IMR-90 (cell line): ENCODE measurements at regions not wholly inside any gene's neighbourhood (a gene's known extent, or its start where the extent isn't known, plus 50 kb on each side); places are given as distances from the start of the nearest gene placed in this dataset.

Source experiments
- ATAC-seq: fragments of 200-7000 bp; cut with Tn5 transposase; 2 replicates; pipeline ENCODE4 v1.9.1; 2020; ENCODE audit warnings: low read depth, mild to moderate bottlenecking, moderate library complexity
- BruUV-seq: library from RNA; stranded (reverse); fragments of 400-500 nt; replicated peaks from 2 replicates; lab custom pipeline; 2021; lab: Mats Ljungman, UMichigan
- CTCF ChIA-PET: fragments of 300-600 bp; formaldehyde crosslinking; extraction: SDS; loops from one replicate; lab custom pipeline; 2021; ENCODE audit warnings: antibody characterized with exemption; lab: Yijun Ruan, JAX
- POLR2A ChIA-PET: fragments of 300-600 bp; sonication (Branson Sonifier 250); formaldehyde crosslinking; loops from one replicate; lab custom pipeline; 2022; ENCODE audit warnings: antibody characterized with exemption; ENCODE audit not compliant: unreplicated experiment; lab: Charles Lee
- DNase-seq: peaks from one replicate; pipeline ENCODE4 v3.0.0; 2013
- H2AFZ ChIP-seq: replicated peaks from 2 replicates; pipeline ENCODE3; 2013; ENCODE audit warnings: low read length, mild to moderate bottlenecking; ENCODE audit not compliant: poor library complexity
- H2AK5ac ChIP-seq: 2 replicates; pipeline ENCODE4 v1.6.1; 2013; ENCODE audit warnings: low read depth, low read length, inconsistent platforms
- H2AK9ac ChIP-seq: replicated peaks from 2 replicates; pipeline ENCODE3; 2013; ENCODE audit warnings: mild to moderate bottlenecking, low read depth, low read length, moderate library complexity; ENCODE audit not compliant: poor library complexity
- H2BK120ac ChIP-seq: 2 replicates; pipeline ENCODE4 v1.6.1; 2013; ENCODE audit warnings: low read depth, low read length, inconsistent platforms
- H2BK15ac ChIP-seq: 3 replicates; pipeline ENCODE4 v1.6.1; 2013; ENCODE audit warnings: low read depth, low read length, inconsistent platforms
- H2BK20ac ChIP-seq: 2 replicates; pipeline ENCODE4 v1.6.1; 2013; ENCODE audit warnings: low read depth, mild to moderate bottlenecking, inconsistent platforms, low read length, moderate library complexity
- H2BK5ac ChIP-seq: 2 replicates; pipeline ENCODE4 v1.6.1; 2013; ENCODE audit warnings: mild to moderate bottlenecking, low read depth, low read length, inconsistent platforms; ENCODE audit not compliant: poor library complexity, severe bottlenecking
- H3K14ac ChIP-seq: replicated peaks from 2 replicates; pipeline ENCODE4 v1.6.1; 2013; ENCODE audit warnings: low read depth, low read length, inconsistent platforms
- H3K18ac ChIP-seq: 2 replicates; pipeline ENCODE4 v1.6.1; 2013; ENCODE audit warnings: low read depth, low read length, control low read depth
- H3K23ac ChIP-seq: 2 replicates; pipeline ENCODE4 v1.6.1; 2013; ENCODE audit warnings: low read depth, low read length, inconsistent platforms
- H3K27ac ChIP-seq: 2 replicates; pipeline ENCODE4 v1.5.1; 2013; ENCODE audit warnings: mild to moderate bottlenecking, control low read depth, low read length; ENCODE audit not compliant: insufficient read depth
- H3K27me3 ChIP-seq: 2 replicates; pipeline ENCODE4 v1.6.1; 2013; ENCODE audit warnings: low read length; ENCODE audit not compliant: control insufficient read depth, insufficient read depth
- H3K36me3 ChIP-seq: 2 replicates; pipeline ENCODE4 v1.6.1; 2013; ENCODE audit warnings: low read length, mixed read lengths; ENCODE audit not compliant: control insufficient read depth, insufficient read depth
- H3K4ac ChIP-seq: 2 replicates; pipeline ENCODE4 v1.6.1; 2013; ENCODE audit warnings: low read depth, low read length, inconsistent platforms
- H3K4me1 ChIP-seq: 2 replicates; pipeline ENCODE4 v1.6.1; 2013; ENCODE audit warnings: low read length, mixed read lengths; ENCODE audit not compliant: control insufficient read depth, insufficient read depth
- H3K4me2 ChIP-seq: 2 replicates; pipeline ENCODE4 v1.6.1; 2013; ENCODE audit warnings: low read depth, mild to moderate bottlenecking, control low read depth, low read length, moderate library complexity
- H3K4me3 ChIP-seq: 2 replicates; pipeline ENCODE4 v1.5.1; 2013; ENCODE audit warnings: low read depth, mild to moderate bottlenecking, control low read depth, low read length, moderate library complexity; ENCODE audit not compliant: insufficient read depth
- H3K56ac ChIP-seq: 2 replicates; pipeline ENCODE4 v1.6.1; 2013; ENCODE audit warnings: low read length, inconsistent platforms; ENCODE audit not compliant: insufficient read depth; ENCODE audit errors: extremely low read depth
- H3K79me1 ChIP-seq, 2 experiments: 2 replicates each; pipeline ENCODE4 v1.6.1; 2013; ENCODE audit warnings: low read length in 2 of 2, inconsistent platforms in 1 of 2, low read depth in 1 of 2
- H3K9ac ChIP-seq: 2 replicates; pipeline ENCODE4 v1.6.1; 2013; ENCODE audit warnings: low read depth, low read length, control low read depth
- H3K9me1 ChIP-seq: 2 replicates; pipeline ENCODE4 v1.6.1; 2013; ENCODE audit warnings: low read length, inconsistent platforms; ENCODE audit not compliant: insufficient read depth
- H3K9me3 ChIP-seq: 2 replicates; pipeline ENCODE4 v1.6.1; 2013; ENCODE audit warnings: low read length; ENCODE audit not compliant: control insufficient read depth, insufficient read depth
- H4K20me1 ChIP-seq: 2 replicates; pipeline ENCODE4 v1.6.1; 2013; ENCODE audit warnings: low read length, inconsistent platforms; ENCODE audit not compliant: insufficient read depth
- H4K5ac ChIP-seq: 2 replicates; pipeline ENCODE4 v1.6.1; 2013; ENCODE audit warnings: mild to moderate bottlenecking, low read depth, low read length, control low read depth
- H4K8ac ChIP-seq, 2 experiments: 2 replicates each; pipeline ENCODE4 v1.6.1; 2013; ENCODE audit warnings: low read depth in 2 of 2, low read length in 2 of 2, control low read depth in 1 of 2, inconsistent platforms in 1 of 2
- H4K91ac ChIP-seq: 2 replicates; pipeline ENCODE4 v1.6.1; 2013; ENCODE audit warnings: low read depth, low read length, inconsistent platforms; ENCODE audit not compliant: insufficient read depth
- POLR2A ChIP-seq: IDR thresholded peaks from 2 replicates; pipeline ENCODE4 v1.6.1; 2012; ENCODE audit warnings: mild to moderate bottlenecking, low read depth, low read length
- RFX5 ChIP-seq: IDR thresholded peaks from 2 replicates; pipeline ENCODE4 v1.8.0; 2012; ENCODE audit warnings: low read depth, mild to moderate bottlenecking, low read length, moderate library complexity
- WGBS, 2 experiments: methylation state at CpG; one replicate each; pipeline versions ENCODE4 v1.1.5 to v1.1.7; 2013; ENCODE audit warnings: missing lambda C conversion rate in 2 of 2; ENCODE audit not compliant: insufficient read length in 1 of 2; ENCODE audit errors: extremely low coverage in 2 of 2; 5-methylcytosine and 5-hydroxymethylcytosine counted together
- dilution Hi-C: fragments of 300-500 bp; cut with HindIII; formaldehyde crosslinking; loops from one replicate; pipeline ENCODE4 v1.14.3; 2018; ENCODE audit warnings: low sequenced_read_pairs; ENCODE audit not compliant: unreplicated experiment
- in situ Hi-C: fragments of 300-500 bp; cut with MboI; formaldehyde crosslinking; loops from 3 replicates; pipeline ENCODE4 v1.14.3; 2019; ENCODE audit warnings: low sequenced_read_pairs, inconsistent platforms, mixed read lengths
- intact Hi-C: fragments of 100-400 bp; cut with micrococcal nuclease; formaldehyde crosslinking; loops from 2 replicates; pipeline ENCODE4 v1.10.0; 2022

DNA sequence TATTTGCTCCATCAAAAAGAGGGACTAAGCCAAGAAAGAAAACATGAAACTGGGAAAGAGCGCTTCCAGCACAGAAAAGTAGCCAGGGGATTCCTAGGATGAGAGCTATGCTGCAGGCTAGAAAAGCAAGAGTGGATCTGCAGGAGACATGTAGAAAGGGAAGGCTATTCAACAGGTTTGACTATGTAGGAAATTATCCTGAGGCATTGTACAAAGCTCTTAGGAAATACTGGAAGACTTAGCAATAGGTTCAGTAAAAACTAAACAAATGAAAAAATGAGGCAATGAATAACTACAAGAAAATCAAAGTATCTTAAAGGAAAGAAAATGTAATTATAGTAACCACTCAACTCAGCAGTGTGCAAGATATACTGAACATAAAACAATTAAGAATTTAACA is 178.7 kb upstream of the FOXN2 start:
- no CpG with 5 or more reads among the region's 1 CpG for WGBS, 2 experiments
- H3K79me1 ChIP-seq: no peaks in the 10 kb centered on the region
- no peak for ATAC-seq
- no peak overlapping the region for H2BK20ac ChIP-seq
- no peaks in the 10 kb centered on the region for H4K20me1 ChIP-seq
- H3K9me1 ChIP-seq: no peaks in the 10 kb centered on the region
- dilution Hi-C loops (no loop called here), in situ Hi-C loops (no loop called here), intact Hi-C loops (no loop called here)
- no peak overlapping the region for H2BK120ac ChIP-seq
- H3K27me3 ChIP-seq: 0 out of 2 replicates have a peak, but pooled peaks cover 2% of the 10 kb centered on the region
- no TSS peak for BruUV-seq
- no peak overlapping the region for H3K14ac ChIP-seq
- H3K9ac ChIP-seq: no peak overlapping the region
- no peak overlapping the region for H3K56ac ChIP-seq
- H3K4me1 ChIP-seq: no peaks in the 10 kb centered on the region
- no peaks in the 10 kb centered on the region for H3K9me3 ChIP-seq
- ChIA-PET POLR2A (no interaction called here), CTCF (interaction anchor here (0.5 kb wide), 1 partner anchor 376 kb away, joined by 3 read pairs; no protein-coding TSS in a partner anchor)
- no peak overlapping the region for H3K27ac ChIP-seq
- no peak overlapping the region for H2AK5ac ChIP-seq
- H4K5ac ChIP-seq: no peak overlapping the region
- H3K4ac ChIP-seq: no peak overlapping the region
- H3K18ac ChIP-seq: no peak overlapping the region
- TF ChIP-seq POLR2A (no peak), RFX5 (no peak)
- no peak overlapping the region for H4K8ac ChIP-seq
- H2BK5ac ChIP-seq: no peak overlapping the region
- H2AFZ ChIP-seq: no peak overlapping the region
- no peak overlapping the region for H2AK9ac ChIP-seq
- no peak for DNase-seq
- H2BK15ac ChIP-seq: no peak overlapping the region
- H3K4me3 ChIP-seq: no peak overlapping the region
- no peaks in the 10 kb centered on the region for H3K36me3 ChIP-seq
- H3K4me2 ChIP-seq: no peak overlapping the region
- no peak overlapping the region for H4K91ac ChIP-seq
- H3K23ac ChIP-seq: no peak overlapping the region
